Astrocyte (in vitro differentiated cells and primary cell): ENCODE measurements at regions not wholly inside any gene's neighbourhood (a gene's known extent, or its start where the extent isn't known, plus 50 kb on each side); places are given as distances from the start of the nearest gene placed in this dataset.

Source experiments
- EZH2 ChIP-seq: IDR thresholded peaks from 2 replicates; pipeline ENCODE4 v1.6.1; 2012; ENCODE audit warnings: mild to moderate bottlenecking, low read length, inconsistent platforms; ENCODE audit not compliant: insufficient read depth
- TF ChIP-seq, protein P1 (sequence below): IDR thresholded peaks from 2 replicates; pipeline ENCODE4 v1.5.1; 2011; ENCODE audit warnings: low read depth, mild to moderate bottlenecking, inconsistent platforms, low read length, moderate library complexity; ENCODE audit not compliant: insufficient read depth

DNA sequence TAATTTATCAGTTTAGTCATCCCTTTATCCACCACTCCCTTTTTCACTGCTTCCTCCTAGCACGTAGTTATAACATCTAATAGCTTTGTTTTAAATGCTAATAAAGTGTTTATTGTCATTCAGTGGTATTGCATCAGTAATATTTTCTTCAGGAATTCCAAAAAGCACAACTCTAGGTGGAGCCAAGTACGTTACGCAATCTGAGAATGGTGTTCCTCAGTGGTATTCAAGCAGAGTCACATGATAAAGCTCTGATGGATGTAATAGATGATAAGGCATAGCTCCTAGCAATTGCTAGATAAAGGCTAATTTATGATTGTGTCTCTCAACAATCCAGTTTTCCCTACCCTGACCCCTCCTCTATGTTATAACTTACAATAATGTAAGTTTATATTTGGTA lies 494.6 kb upstream of the ADGRL4 start:
- TF ChIP-seq, protein P1, sequence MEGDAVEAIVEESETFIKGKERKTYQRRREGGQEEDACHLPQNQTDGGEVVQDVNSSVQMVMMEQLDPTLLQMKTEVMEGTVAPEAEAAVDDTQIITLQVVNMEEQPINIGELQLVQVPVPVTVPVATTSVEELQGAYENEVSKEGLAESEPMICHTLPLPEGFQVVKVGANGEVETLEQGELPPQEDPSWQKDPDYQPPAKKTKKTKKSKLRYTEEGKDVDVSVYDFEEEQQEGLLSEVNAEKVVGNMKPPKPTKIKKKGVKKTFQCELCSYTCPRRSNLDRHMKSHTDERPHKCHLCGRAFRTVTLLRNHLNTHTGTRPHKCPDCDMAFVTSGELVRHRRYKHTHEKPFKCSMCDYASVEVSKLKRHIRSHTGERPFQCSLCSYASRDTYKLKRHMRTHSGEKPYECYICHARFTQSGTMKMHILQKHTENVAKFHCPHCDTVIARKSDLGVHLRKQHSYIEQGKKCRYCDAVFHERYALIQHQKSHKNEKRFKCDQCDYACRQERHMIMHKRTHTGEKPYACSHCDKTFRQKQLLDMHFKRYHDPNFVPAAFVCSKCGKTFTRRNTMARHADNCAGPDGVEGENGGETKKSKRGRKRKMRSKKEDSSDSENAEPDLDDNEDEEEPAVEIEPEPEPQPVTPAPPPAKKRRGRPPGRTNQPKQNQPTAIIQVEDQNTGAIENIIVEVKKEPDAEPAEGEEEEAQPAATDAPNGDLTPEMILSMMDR = no peak
- TF ChIP-seq EZH2 = no peak
